ENCODE measurements at regions not wholly inside any gene's neighbourhood (a gene's known extent, or its start where the extent isn't known, plus 50 kb on each side); places are given as distances from the start of the nearest gene placed in this dataset.

DNA sequence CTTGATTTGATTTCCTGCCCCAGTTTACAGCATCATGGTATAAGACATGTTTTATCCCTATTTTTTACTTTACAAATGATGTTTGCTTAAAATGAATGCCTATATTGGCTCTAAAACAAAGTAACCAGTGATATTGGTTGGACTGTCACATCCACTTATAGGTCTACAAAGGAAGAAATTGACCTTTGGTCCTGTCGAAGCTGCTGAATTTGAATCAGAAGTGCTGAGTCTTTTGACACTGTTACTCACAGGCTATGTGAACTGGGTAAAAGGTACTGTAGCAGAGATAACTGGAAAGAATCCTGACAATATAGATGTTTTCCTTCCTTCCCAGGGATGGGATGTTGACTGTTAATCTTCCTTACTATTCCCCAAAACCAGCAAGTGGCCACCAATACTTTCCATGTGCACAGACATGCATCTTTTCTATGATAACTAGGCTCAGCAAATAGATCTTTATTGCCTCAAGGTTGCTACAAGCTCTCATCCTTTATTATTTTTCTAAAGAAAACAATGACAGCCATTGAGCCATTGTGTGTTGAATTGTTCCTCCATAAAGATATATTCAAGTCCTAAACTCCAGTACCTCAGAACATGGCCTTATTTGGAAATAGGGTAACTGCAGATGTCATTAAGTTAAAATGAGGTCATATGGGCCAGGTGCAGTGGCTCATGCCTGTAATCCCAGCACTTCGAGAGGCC, 175.9 kb upstream of the NR5A2 start:
- TF ChIP-seq TCF7L2 (IDR thresholded peaks at IDR 0.05; ENCODE audit: low read depth, low read length) = no peak
- TF ChIP-seq, protein P1, sequence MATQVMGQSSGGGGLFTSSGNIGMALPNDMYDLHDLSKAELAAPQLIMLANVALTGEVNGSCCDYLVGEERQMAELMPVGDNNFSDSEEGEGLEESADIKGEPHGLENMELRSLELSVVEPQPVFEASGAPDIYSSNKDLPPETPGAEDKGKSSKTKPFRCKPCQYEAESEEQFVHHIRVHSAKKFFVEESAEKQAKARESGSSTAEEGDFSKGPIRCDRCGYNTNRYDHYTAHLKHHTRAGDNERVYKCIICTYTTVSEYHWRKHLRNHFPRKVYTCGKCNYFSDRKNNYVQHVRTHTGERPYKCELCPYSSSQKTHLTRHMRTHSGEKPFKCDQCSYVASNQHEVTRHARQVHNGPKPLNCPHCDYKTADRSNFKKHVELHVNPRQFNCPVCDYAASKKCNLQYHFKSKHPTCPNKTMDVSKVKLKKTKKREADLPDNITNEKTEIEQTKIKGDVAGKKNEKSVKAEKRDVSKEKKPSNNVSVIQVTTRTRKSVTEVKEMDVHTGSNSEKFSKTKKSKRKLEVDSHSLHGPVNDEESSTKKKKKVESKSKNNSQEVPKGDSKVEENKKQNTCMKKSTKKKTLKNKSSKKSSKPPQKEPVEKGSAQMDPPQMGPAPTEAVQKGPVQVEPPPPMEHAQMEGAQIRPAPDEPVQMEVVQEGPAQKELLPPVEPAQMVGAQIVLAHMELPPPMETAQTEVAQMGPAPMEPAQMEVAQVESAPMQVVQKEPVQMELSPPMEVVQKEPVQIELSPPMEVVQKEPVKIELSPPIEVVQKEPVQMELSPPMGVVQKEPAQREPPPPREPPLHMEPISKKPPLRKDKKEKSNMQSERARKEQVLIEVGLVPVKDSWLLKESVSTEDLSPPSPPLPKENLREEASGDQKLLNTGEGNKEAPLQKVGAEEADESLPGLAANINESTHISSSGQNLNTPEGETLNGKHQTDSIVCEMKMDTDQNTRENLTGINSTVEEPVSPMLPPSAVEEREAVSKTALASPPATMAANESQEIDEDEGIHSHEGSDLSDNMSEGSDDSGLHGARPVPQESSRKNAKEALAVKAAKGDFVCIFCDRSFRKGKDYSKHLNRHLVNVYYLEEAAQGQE (IDR thresholded peaks at IDR 0.05; ENCODE audit: insufficient read depth in 1 of 2, low read depth in 2 of 2, low read length in 1 of 2) = no peak
- no peak for TF ChIP-seq SIN3A (IDR thresholded peaks at IDR 0.05; ENCODE audit: borderline replicate concordance, insufficient read depth, low read depth, low read length)
- TF ChIP-seq, protein P2, sequence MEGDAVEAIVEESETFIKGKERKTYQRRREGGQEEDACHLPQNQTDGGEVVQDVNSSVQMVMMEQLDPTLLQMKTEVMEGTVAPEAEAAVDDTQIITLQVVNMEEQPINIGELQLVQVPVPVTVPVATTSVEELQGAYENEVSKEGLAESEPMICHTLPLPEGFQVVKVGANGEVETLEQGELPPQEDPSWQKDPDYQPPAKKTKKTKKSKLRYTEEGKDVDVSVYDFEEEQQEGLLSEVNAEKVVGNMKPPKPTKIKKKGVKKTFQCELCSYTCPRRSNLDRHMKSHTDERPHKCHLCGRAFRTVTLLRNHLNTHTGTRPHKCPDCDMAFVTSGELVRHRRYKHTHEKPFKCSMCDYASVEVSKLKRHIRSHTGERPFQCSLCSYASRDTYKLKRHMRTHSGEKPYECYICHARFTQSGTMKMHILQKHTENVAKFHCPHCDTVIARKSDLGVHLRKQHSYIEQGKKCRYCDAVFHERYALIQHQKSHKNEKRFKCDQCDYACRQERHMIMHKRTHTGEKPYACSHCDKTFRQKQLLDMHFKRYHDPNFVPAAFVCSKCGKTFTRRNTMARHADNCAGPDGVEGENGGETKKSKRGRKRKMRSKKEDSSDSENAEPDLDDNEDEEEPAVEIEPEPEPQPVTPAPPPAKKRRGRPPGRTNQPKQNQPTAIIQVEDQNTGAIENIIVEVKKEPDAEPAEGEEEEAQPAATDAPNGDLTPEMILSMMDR (IDR thresholded peaks at IDR 0.05) = no peak
- no peak for TF ChIP-seq POLR2AphosphoS5 (IDR thresholded peaks at IDR 0.05; ENCODE audit: low read depth, low read length)
- H3K27me3 ChIP-seq (ENCODE audit: control insufficient read depth, insufficient read depth, low read length) = no peaks in the 10 kb centered on the region
- intact Hi-C loops (cut with micrococcal nuclease; ENCODE audit: unreplicated experiment) (no loop called here), in situ Hi-C loops (cut with HindIII; ENCODE audit: low pct_unique_long_range_greater_than_20kb, low sequenced_read_pairs) (no loop called here)
- H3K36me3 ChIP-seq (ENCODE audit: control insufficient read depth, insufficient read depth, low read length) = no peaks in the 10 kb centered on the region
- BruUV-seq (replicated peaks) = no TSS peak
- CTCF ChIA-PET = no interaction called here
- no peak overlapping the region for H3K4me3 ChIP-seq (ENCODE audit: low read depth in 2 of 2, low read length in 2 of 2)
- POLR2A ChIA-PET = no interaction called here
- DNase-seq (ENCODE audit: low read depth, low spot score) (no peak), ATAC-seq (no peak)
- no peaks in the 10 kb centered on the region for H3K4me1 ChIP-seq (ENCODE audit: control insufficient read depth, insufficient read depth, low read length)
- H3K9me3 ChIP-seq (ENCODE audit: control insufficient read depth, insufficient read depth, low read depth, low read length) = no peaks in the 10 kb centered on the region
- H3K27ac ChIP-seq (ENCODE audit: low read length) = no peak overlapping the region

DNA sequence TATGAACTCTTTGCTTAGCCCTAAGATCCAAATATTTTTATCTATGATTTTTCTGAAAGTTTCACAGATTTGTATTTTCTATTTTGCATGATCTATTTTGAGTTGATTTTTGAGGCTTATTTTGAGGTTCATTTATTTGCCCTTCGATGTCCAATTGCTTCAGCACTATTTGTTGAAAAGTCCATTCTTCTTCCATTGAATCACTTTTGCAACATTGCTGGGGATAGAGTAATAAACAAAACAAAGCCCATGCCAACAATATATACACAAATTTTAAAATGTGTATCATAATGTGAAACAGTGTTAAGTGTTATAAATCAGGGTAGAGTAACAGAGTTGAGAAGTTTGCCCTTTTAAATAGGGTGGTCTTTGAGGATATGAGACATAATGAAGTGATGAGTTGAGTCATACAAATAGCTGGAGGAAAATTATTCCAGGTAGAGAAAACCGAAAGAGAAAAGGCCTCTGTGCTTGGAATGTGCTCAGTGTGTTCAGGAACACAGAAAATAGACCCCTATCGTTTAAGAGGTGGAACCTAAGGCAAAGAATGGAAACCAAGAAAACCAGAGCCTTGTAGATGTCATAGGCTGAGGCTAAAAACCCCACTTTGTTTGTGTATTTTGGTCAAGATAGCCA, 172.7 kb upstream of the NR5A2 start:
- ChIA-PET CTCF (no interaction called here), POLR2A (no interaction called here)
- TF ChIP-seq, protein P2 (IDR thresholded peaks at IDR 0.05) = no peak
- no peak for TF ChIP-seq TCF7L2 (IDR thresholded peaks at IDR 0.05; ENCODE audit: low read depth, low read length)
- TF ChIP-seq POLR2AphosphoS5 (IDR thresholded peaks at IDR 0.05; ENCODE audit: low read depth, low read length) = no peak
- TF ChIP-seq, protein P1 (IDR thresholded peaks at IDR 0.05; ENCODE audit: insufficient read depth in 1 of 2, low read depth in 2 of 2, low read length in 1 of 2) = no peak
- TF ChIP-seq SIN3A (IDR thresholded peaks at IDR 0.05; ENCODE audit: borderline replicate concordance, insufficient read depth, low read depth, low read length) = no peak
- ATAC-seq (no peak), DNase-seq (ENCODE audit: low read depth, low spot score) (no peak)
- BruUV-seq (replicated peaks) = no TSS peak
- Histone ChIP-seq H3K4me3 (ENCODE audit: low read depth in 2 of 2, low read length in 2 of 2) (no peak overlapping the region), H3K36me3 (ENCODE audit: control insufficient read depth, insufficient read depth, low read length) (no peaks in the 10 kb centered on the region), H3K9me3 (ENCODE audit: control insufficient read depth, insufficient read depth, low read depth, low read length) (no peaks in the 10 kb centered on the region), H3K27me3 (ENCODE audit: control insufficient read depth, insufficient read depth, low read length) (no peaks in the 10 kb centered on the region), H3K27ac (ENCODE audit: low read length) (no peak overlapping the region), H3K4me1 (ENCODE audit: control insufficient read depth, insufficient read depth, low read length) (no peaks in the 10 kb centered on the region)
- intact Hi-C loops (cut with micrococcal nuclease; ENCODE audit: unreplicated experiment) = no loop called here
- in situ Hi-C loops (cut with HindIII; ENCODE audit: low pct_unique_long_range_greater_than_20kb, low sequenced_read_pairs) = no loop called here
